Neuronal stem cell (in vitro differentiated cells): ENCODE measurements at regions not wholly inside any gene's neighbourhood (a gene's known extent, or its start where the extent isn't known, plus 50 kb on each side); places are given as distances from the start of the nearest gene placed in this dataset.

Source experiments
- DNase-seq: peaks from one replicate; pipeline ENCODE4 v3.0.0-alpha.2; 2013; ENCODE audit warnings: low spot score
- H2AFZ ChIP-seq: one replicate; pipeline ENCODE4 v1.6.1; 2013; ENCODE audit warnings: mild to moderate bottlenecking, low read length, inconsistent platforms
- H2AK5ac ChIP-seq: 2 replicates; pipeline ENCODE4 v1.6.1; 2013; ENCODE audit warnings: low read depth, mild to moderate bottlenecking, inconsistent platforms, low read length, moderate library complexity, mixed read lengths
- H2BK120ac ChIP-seq: 2 replicates; pipeline ENCODE4 v1.6.1; 2013; ENCODE audit warnings: low read depth, mild to moderate bottlenecking, inconsistent platforms, low read length, moderate library complexity, mixed read lengths
- H2BK12ac ChIP-seq: one replicate; pipeline ENCODE4 v1.6.1; 2013; ENCODE audit warnings: low read length, inconsistent platforms
- H2BK15ac ChIP-seq: 2 replicates; pipeline ENCODE4 v1.6.1; 2013; ENCODE audit warnings: mild to moderate bottlenecking, low read length, inconsistent platforms, mixed read lengths
- H2BK5ac ChIP-seq: one replicate; pipeline ENCODE4 v1.6.1; 2013; ENCODE audit warnings: inconsistent platforms, mild to moderate bottlenecking, low read length, moderate library complexity
- H3K14ac ChIP-seq: one replicate; pipeline ENCODE4 v1.6.1; 2013; ENCODE audit warnings: low read length, inconsistent platforms
- H3K18ac ChIP-seq: 2 replicates; pipeline ENCODE4 v1.6.1; 2013; ENCODE audit warnings: low read length, inconsistent platforms
- H3K23ac ChIP-seq: 2 replicates; pipeline ENCODE4 v1.6.1; 2013; ENCODE audit warnings: low read depth, mild to moderate bottlenecking, mixed read lengths, low read length, inconsistent platforms; ENCODE audit not compliant: poor library complexity
- H3K27ac ChIP-seq: replicated peaks from 3 replicates; pipeline ENCODE4 v1.5.1; 2013; ENCODE audit warnings: low read length, inconsistent platforms
- H3K27me3 ChIP-seq, 3 experiments: 2 replicates each; pipeline ENCODE4 v1.6.1; 2013; ENCODE audit warnings: low read length in 3 of 3, mild to moderate bottlenecking in 2 of 3, inconsistent platforms in 1 of 3, low read depth in 1 of 3, mixed read lengths in 1 of 3, moderate library complexity in 1 of 3; ENCODE audit not compliant: control insufficient read depth in 3 of 3, insufficient read depth in 3 of 3
- H3K36me3 ChIP-seq, 2 donors: replicated peaks in 1 of 2; 2 replicates each; pipeline ENCODE4 v1.6.1; 2013; ENCODE audit warnings: low read length in 2 of 2; ENCODE audit not compliant: control insufficient read depth in 2 of 2, insufficient read depth in 2 of 2
- H3K4ac ChIP-seq: 2 replicates; pipeline ENCODE4 v1.6.1; 2013; ENCODE audit warnings: inconsistent platforms, mild to moderate bottlenecking, low read length, moderate library complexity
- H3K4me1 ChIP-seq, 2 donors: 1 replicate in 1 of 2; 2 replicates in 1 of 2; pipeline ENCODE4 v1.6.1; 2013; ENCODE audit warnings: low read length in 2 of 2, low read depth in 1 of 2; ENCODE audit not compliant: control insufficient read depth in 2 of 2, insufficient read depth in 1 of 2
- H3K4me2 ChIP-seq: one replicate; pipeline ENCODE4 v1.6.1; 2013; ENCODE audit warnings: mild to moderate bottlenecking, low read length, inconsistent platforms; ENCODE audit not compliant: insufficient read depth, poor library complexity, severe bottlenecking
- H3K4me3 ChIP-seq, 2 donors: 2 replicates each; pipeline ENCODE4 v1.5.1; 2013; ENCODE audit warnings: low read length in 2 of 2, mild to moderate bottlenecking in 2 of 2, inconsistent platforms in 1 of 2, moderate library complexity in 1 of 2
- H3K79me1 ChIP-seq: one replicate; pipeline ENCODE4 v1.6.1; 2013; ENCODE audit warnings: low read depth, mild to moderate bottlenecking, inconsistent platforms, low read length, moderate library complexity
- H3K9ac ChIP-seq: one replicate; pipeline ENCODE4 v1.6.1; 2013; ENCODE audit warnings: mild to moderate bottlenecking, low read depth, low read length, inconsistent platforms; ENCODE audit not compliant: poor library complexity
- H3K9me3 ChIP-seq, 2 donors: replicated peaks in 1 of 2; 2 replicates each; pipeline versions ENCODE3 to v1.6.1; 2013; ENCODE audit warnings: low read length in 2 of 2, mild to moderate bottlenecking in 2 of 2, inconsistent platforms in 1 of 2, low read depth in 1 of 2, mixed read lengths in 1 of 2, moderate library complexity in 1 of 2; ENCODE audit not compliant: control insufficient read depth in 2 of 2, insufficient read depth in 1 of 2
- H4K8ac ChIP-seq: one replicate; pipeline ENCODE4 v1.6.1; 2013; ENCODE audit warnings: low read depth, mild to moderate bottlenecking, inconsistent platforms, low read length, moderate library complexity
- H4K91ac ChIP-seq: one replicate; pipeline ENCODE4 v1.6.1; 2013; ENCODE audit warnings: low read length, low read depth, mild to moderate bottlenecking, inconsistent platforms; ENCODE audit not compliant: poor library complexity
- WGBS, 2 donors: extraction: QIAGEN DNeasy Blood & Tissue Kit; methylation state at CpG; one replicate each; pipeline ENCODE4 v1.1.7; 2013; ENCODE audit warnings: missing lambda C conversion rate in 2 of 2, mixed read lengths in 1 of 2; ENCODE audit not compliant: insufficient read length in 2 of 2, insufficient replicate concordance in 1 of 2; ENCODE audit errors: extremely low coverage in 2 of 2; 5-methylcytosine and 5-hydroxymethylcytosine counted together

- Histone ChIP-seq H3K4me2 (no peak overlapping the region), H3K4me1 (peaks cover 0 to 10% of the 10 kb centered on the region in 2 donors), H3K9ac (no peak overlapping the region), H3K36me3 (no peaks in the 10 kb centered on the region), H3K79me1 (peaks cover 3% of the 10 kb centered on the region), H3K4me3 (no peak overlapping the region), H3K27me3 (peaks cover 0 to 10% (median 0%) of the 10 kb centered on the region in 3 experiments), H2BK5ac (peak overlapping the region; percentile 48), H4K8ac (peak overlapping the region; percentile 48), H3K18ac (peak overlapping the region; percentile 74), H2BK15ac (peak overlapping the region; percentile 37), H3K27ac (no peak overlapping the region), H2BK12ac (no peak overlapping the region), H3K9me3 (no peaks in the 10 kb centered on the region), H4K91ac (peak overlapping the region; percentile 72), H3K23ac (peak overlapping the region; percentile 16), H3K14ac (no peak overlapping the region), H3K4ac (peak overlapping the region; percentile 38), H2AK5ac (peak overlapping the region; percentile 36), H2AFZ (no peak overlapping the region), H2BK120ac (no peak overlapping the region)
- WGBS, 2 donors, result no CpG with 5 or more reads among the region's 10 CpGs
- no peak for DNase-seq
Observed at GRCh38 chr9:134553996-134554372, 87.6 kb upstream of the COL5A1 start.

DNA sequence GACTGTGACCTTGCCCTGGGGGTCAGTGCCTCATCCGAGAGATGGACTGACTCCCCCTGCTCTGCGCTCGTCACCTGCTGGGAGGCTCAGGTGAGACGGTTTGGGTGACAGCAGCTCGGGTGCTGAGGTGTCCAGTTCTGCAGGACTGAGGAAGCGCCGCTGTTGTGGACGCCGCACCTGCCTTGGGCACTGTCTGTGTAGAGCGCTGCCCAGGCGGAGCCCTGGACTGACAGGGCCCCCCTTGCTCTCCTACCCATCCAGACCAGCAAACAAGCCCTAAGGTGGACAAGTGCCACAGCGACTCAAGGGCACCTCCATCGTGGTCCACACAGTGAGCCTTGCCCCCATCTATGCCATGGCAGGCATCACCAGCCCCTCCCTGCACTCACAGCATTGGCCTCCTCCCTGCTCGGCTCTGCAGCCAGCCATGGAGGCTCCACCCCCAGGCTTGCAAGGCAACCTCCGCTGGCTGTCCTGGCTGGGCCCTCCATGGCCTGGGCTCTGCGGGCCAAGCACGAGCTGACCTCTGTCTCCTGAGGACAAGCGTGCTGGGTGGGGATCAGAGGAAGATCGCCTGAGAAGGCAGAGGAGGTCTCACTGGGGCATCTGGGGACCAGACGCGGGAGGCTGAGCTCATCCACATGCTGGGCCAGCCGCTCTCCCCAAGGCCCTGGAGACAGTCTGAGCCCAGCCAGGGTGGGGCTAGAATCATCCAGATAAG, 87.1 kb upstream of the COL5A1 start:
- peaks cover 0 to 10% of the 10 kb centered on the region in 2 donors for H3K4me1 ChIP-seq
- peak overlapping the region; percentile 52 for H3K23ac ChIP-seq
- H2BK15ac ChIP-seq, result peak overlapping the region; percentile 67
- WGBS, 2 donors, result no CpG with 5 or more reads among the region's 22 CpGs
- H3K9me3 ChIP-seq, result no peaks in the 10 kb centered on the region
- H3K14ac ChIP-seq, result peak overlapping the region; percentile 71
- peak overlapping the region; percentile 74 for H3K18ac ChIP-seq
- H4K8ac ChIP-seq, result peak overlapping the region; percentile 48
- H3K27ac ChIP-seq, result no peak overlapping the region
- H3K9ac ChIP-seq, result peak overlapping the region; percentile 70
- H2AFZ ChIP-seq, result no peak overlapping the region
- H2BK12ac ChIP-seq, result peak overlapping the region; percentile 58
- no peaks in the 10 kb centered on the region for H3K36me3 ChIP-seq
- H3K4me3 ChIP-seq, result peak overlapping the region in 1 of 2 donors; percentile 6
- H3K4ac ChIP-seq, result peak overlapping the region; percentile 66
- H2BK120ac ChIP-seq, result peak overlapping the region; percentile 14
- H3K79me1 ChIP-seq, result peaks cover 3% of the 10 kb centered on the region
- no peak for DNase-seq
- peak overlapping the region; percentile 72 for H4K91ac ChIP-seq
- H3K27me3 ChIP-seq, result peaks cover 0 to 10% (median 0%) of the 10 kb centered on the region in 3 experiments
- H2AK5ac ChIP-seq, result peak overlapping the region; percentile 36
- no peak overlapping the region for H3K4me2 ChIP-seq
- peak overlapping the region; percentile 48 for H2BK5ac ChIP-seq

- Histone ChIP-seq H4K8ac (no peak overlapping the region), H2BK15ac (peak overlapping the region; percentile 67), H4K91ac (peak overlapping the region; percentile 64), H3K18ac (peak overlapping the region; percentile 66), H3K4ac (peak overlapping the region; percentile 66), H3K14ac (peak overlapping the region; percentile 31), H2AFZ (no peak overlapping the region), H2BK120ac (no peak overlapping the region), H3K9me3 (no peaks in the 10 kb centered on the region), H3K23ac (peak overlapping the region; percentile 52), H3K4me1 (peaks cover 0 to 10% of the 10 kb centered on the region in 2 donors), H2BK5ac (peak overlapping the region; percentile 48), H3K27ac (no peak overlapping the region), H3K36me3 (no peaks in the 10 kb centered on the region), H3K79me1 (peaks cover 3% of the 10 kb centered on the region), H3K9ac (no peak overlapping the region), H2AK5ac (peak overlapping the region; percentile 36), H2BK12ac (peak overlapping the region; percentile 58), H3K4me3 (no peak overlapping the region), H3K4me2 (no peak overlapping the region), H3K27me3 (peaks cover 0 to 10% (median 0%) of the 10 kb centered on the region in 3 experiments)
- DNase-seq, result no peak
- no CpG with 5 or more reads among the region's 9 CpGs for WGBS, 2 donors
Observed at GRCh38 chr9:134555094-134555650, 86.4 kb upstream of the COL5A1 start.

DNA sequence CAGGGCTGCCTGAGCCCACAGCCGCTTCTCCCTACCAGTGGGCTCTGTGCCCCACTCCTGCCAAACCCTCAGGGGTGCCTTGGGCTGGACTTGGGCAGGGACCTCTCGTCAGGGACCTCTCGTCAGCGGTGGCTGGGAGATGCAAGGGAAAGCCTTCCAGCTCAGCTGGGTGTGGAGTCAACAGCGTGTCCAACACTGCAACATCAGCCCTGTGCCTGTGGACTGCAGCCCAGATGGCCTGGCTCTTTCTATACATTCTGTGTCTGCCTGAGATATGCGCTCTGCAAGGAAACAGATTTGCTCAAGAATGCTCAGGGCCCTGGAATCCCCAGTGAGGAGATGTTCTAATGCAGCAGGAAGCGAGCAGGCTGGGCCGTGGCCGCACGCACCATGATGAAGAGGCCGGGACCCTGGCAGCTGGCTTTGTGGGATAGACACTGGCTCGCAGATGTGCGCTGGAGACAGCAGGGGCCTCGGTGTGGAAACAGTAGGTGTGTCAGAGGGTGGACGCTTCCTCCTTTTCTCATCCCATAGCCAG, 85.0 kb upstream of the COL5A1 start:
- Histone ChIP-seq H3K27ac (no peak overlapping the region), H3K4me1 (peaks cover 0 to 10% of the 10 kb centered on the region in 2 donors), H3K14ac (no peak overlapping the region), H3K4me2 (no peak overlapping the region), H3K79me1 (peaks cover 3% of the 10 kb centered on the region), H3K4ac (no peak overlapping the region), H2AK5ac (peak overlapping the region; percentile 98), H3K18ac (peak overlapping the region; percentile 91), H2AFZ (no peak overlapping the region), H2BK12ac (no peak overlapping the region), H2BK5ac (peak overlapping the region; percentile 76), H2BK15ac (peak overlapping the region; percentile 75), H4K8ac (no peak overlapping the region), H3K23ac (peak overlapping the region; percentile 65), H3K27me3 (peaks cover 0 to 8% (median 0%) of the 10 kb centered on the region in 3 experiments), H3K9ac (no peak overlapping the region), H3K36me3 (no peaks in the 10 kb centered on the region), H4K91ac (no peak overlapping the region), H3K9me3 (no peaks in the 10 kb centered on the region), H2BK120ac (no peak overlapping the region), H3K4me3 (no peak overlapping the region)
- DNase-seq, result no peak
- no CpG with 5 or more reads among the region's 15 CpGs for WGBS, 2 donors
